Nephron progenitor cell (in vitro differentiated cells): ENCODE measurements at regions not wholly inside any gene's neighbourhood (a gene's known extent, or its start where the extent isn't known, plus 50 kb on each side); places are given as distances from the start of the nearest gene placed in this dataset.

ENCODE experiments used
- DNase-seq: peaks from one replicate; pipeline ENCODE4 v3.0.0; 2021
- H3K27ac Mint-ChIP-seq: 2 replicates; pipeline ENCODE4 v1.8.0; 2021; ENCODE audit warnings: mild to moderate bottlenecking, moderate library complexity, mixed read lengths
- H3K27me3 Mint-ChIP-seq: 2 replicates; pipeline ENCODE4 v1.8.0; 2021; ENCODE audit warnings: mild to moderate bottlenecking, low read depth, mixed read lengths; ENCODE audit not compliant: poor library complexity
- H3K36me3 Mint-ChIP-seq: 2 replicates; pipeline ENCODE4 v1.8.0; 2021; ENCODE audit warnings: low read depth, mixed read lengths
- H3K4me1 Mint-ChIP-seq: 2 replicates; pipeline ENCODE4 v1.8.0; 2021; ENCODE audit warnings: mixed read lengths
- H3K4me3 Mint-ChIP-seq: 2 replicates; pipeline ENCODE4 v1.8.0; 2021; ENCODE audit warnings: mild to moderate bottlenecking, moderate library complexity, mixed read lengths
- H3K9me3 Mint-ChIP-seq: 2 replicates; pipeline ENCODE4 v1.8.0; 2021; ENCODE audit warnings: mild to moderate bottlenecking, moderate library complexity, mixed read lengths
- CTCF ChIP-seq: fragments of 200-600 bp; sonication (generic); IDR thresholded peaks from 2 replicates; pipeline ENCODE4 v1.5.0; 2021; ENCODE audit warnings: antibody characterized with exemption

DNA sequence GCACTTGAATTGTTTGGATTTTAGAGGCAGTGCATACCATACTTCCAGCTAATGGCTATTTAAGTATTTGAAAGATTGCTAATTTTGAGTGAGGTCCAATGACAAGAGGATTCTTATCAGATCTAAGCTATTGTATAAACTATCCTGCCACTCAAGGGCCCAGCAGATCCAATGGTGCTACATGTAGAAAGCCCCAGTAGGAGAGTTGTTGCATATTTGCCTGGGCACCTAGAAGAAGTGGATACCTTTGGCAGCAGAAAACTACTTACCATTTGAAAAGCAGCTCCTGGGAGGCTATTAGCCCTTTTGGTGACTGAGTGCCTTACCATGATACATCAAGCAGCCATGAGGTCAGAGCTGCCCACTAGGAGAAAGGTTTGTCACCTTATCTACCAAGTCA, 447.3 kb downstream of the C4orf33 start:
- H3K27me3 Mint-ChIP-seq = peaks cover under 1% of the 10 kb centered on the region
- no peak for TF ChIP-seq CTCF
- H3K36me3 Mint-ChIP-seq = no peaks in the 10 kb centered on the region
- no peak overlapping the region for H3K4me3 Mint-ChIP-seq
- H3K27ac Mint-ChIP-seq = no peak overlapping the region
- no peaks in the 10 kb centered on the region for H3K4me1 Mint-ChIP-seq
- no peaks in the 10 kb centered on the region for H3K9me3 Mint-ChIP-seq
- DNase-seq = no peak

GRCh38 chr4:129545599-129546278, 449.8 kb downstream of the C4orf33 start:
- DNase-seq = no peak
- H3K9me3 Mint-ChIP-seq = no peaks in the 10 kb centered on the region
- H3K4me3 Mint-ChIP-seq = no peak overlapping the region
- no peaks in the 10 kb centered on the region for H3K36me3 Mint-ChIP-seq
- TF ChIP-seq CTCF = no peak
- no peak overlapping the region for H3K27ac Mint-ChIP-seq
- H3K4me1 Mint-ChIP-seq = no peaks in the 10 kb centered on the region
- no peaks in the 10 kb centered on the region for H3K27me3 Mint-ChIP-seq

- no peak for DNase-seq
- Mint-ChIP-seq H3K9me3 (no peaks in the 10 kb centered on the region), H3K27me3 (no peaks in the 10 kb centered on the region), H3K4me3 (no peak overlapping the region), H3K27ac (no peak overlapping the region), H3K36me3 (no peaks in the 10 kb centered on the region), H3K4me1 (no peaks in the 10 kb centered on the region)
- no peak for TF ChIP-seq CTCF
Observed at GRCh38 chr4:129546531-129546930, 450.6 kb downstream of the C4orf33 start.

DNA sequence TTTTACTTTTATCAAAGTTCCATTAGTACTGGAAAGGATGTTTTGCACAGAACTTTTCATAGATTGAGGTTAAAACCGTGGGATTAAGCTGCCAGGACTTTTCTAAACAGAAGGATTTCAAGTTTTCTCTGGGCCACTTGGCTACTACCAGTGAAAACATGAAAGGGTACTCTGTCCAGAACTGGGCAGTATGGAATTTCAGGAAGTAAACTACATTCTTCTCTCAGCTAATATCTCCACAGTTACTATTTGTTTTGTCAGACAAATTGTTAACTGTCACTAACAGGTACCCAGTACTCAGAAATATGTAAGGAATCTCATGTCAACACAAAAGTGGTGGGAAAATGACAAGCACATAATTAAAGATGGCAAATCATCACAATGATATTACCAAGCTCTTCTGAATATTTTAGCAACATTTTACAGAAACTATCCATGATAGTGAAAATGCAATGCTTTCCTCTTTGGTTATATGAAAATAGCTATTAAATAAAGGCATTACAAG, 454.4 kb downstream of the C4orf33 start:
- Mint-ChIP-seq H3K27ac (no peak overlapping the region), H3K9me3 (no peaks in the 10 kb centered on the region)
- TF ChIP-seq CTCF = no peak

GRCh38 chr4:129561280-129561679, 465.3 kb downstream of the C4orf33 start:
- no peak overlapping the region for H3K4me3 Mint-ChIP-seq
- no peak for DNase-seq

More for the DNA sequence above, 454.4 kb downstream of the C4orf33 start:
- Mint-ChIP-seq H3K27me3 (no peaks in the 10 kb centered on the region), H3K36me3 (no peaks in the 10 kb centered on the region), H3K4me3 (no peak overlapping the region), H3K4me1 (no peaks in the 10 kb centered on the region)
- no peak for DNase-seq

More at GRCh38 chr4:129561280-129561679, 465.3 kb downstream of the C4orf33 start:
- H3K36me3 Mint-ChIP-seq = no peaks in the 10 kb centered on the region
- H3K4me1 Mint-ChIP-seq = no peaks in the 10 kb centered on the region
- H3K27ac Mint-ChIP-seq = no peak overlapping the region
- no peaks in the 10 kb centered on the region for H3K27me3 Mint-ChIP-seq
- H3K9me3 Mint-ChIP-seq = no peaks in the 10 kb centered on the region
- no peak for TF ChIP-seq CTCF
